Esophagus muscularis mucosa (tissue), 3 donors: ENCODE measurements at regions not wholly inside any gene's neighbourhood (a gene's known extent, or its start where the extent isn't known, plus 50 kb on each side); places are given as distances from the start of the nearest gene placed in this dataset.

Experiments used
- EP300 ChIP-seq: sonication (generic); formaldehyde crosslinking; IDR thresholded peaks from one replicate; pipeline ENCODE4 v1.6.1; 2017; ENCODE audit warnings: antibody characterized with exemption
- POLR2AphosphoS5 ChIP-seq, 2 donors: sonication (generic); formaldehyde crosslinking; IDR thresholded peaks; one replicate each; pipeline ENCODE4 v1.6.1; 2017; ENCODE audit warnings: antibody characterized with exemption in 2 of 2

GRCh38 chr3:145649368-145649887, 511.6 kb downstream of the PLOD2 start:
- TF ChIP-seq POLR2AphosphoS5 (IDR thresholded peaks at IDR 0.05): no peak
- no peak for TF ChIP-seq EP300
